WTC11 (cell line): ENCODE measurements at regions not wholly inside any gene's neighbourhood (a gene's known extent, or its start where the extent isn't known, plus 50 kb on each side); places are given as distances from the start of the nearest gene placed in this dataset.
"Not testable (repeated sequence)": the region's sequence is repeated elsewhere in the genome, so short reads cannot be mapped to it uniquely, and the experiment has no call there.

Experiments
- ATAC-seq: fragments of 200-7000 bp; cut with Tn5 transposase; 2 replicates; pipeline ENCODE4 v1.10.0; 2021; ENCODE audit warnings: mild to moderate bottlenecking, moderate library complexity
- CTCF ChIA-PET: fragments of 300-600 bp; sonication (Branson Sonifier 250); formaldehyde crosslinking; loops from one replicate; lab custom pipeline; 2021; ENCODE audit warnings: antibody characterized with exemption; lab: Charles Lee
- POLR2A ChIA-PET: fragments of 350-600 bp; sonication (Branson Sonifier 250); formaldehyde crosslinking; loops from one replicate; lab custom pipeline; 2021; ENCODE audit warnings: antibody characterized with exemption; lab: Charles Lee
- DNase-seq: peaks from one replicate; pipeline ENCODE4 v3.0.0; 2021; ENCODE audit warnings: low spot score
- H3K27ac Mint-ChIP-seq: 2 replicates; pipeline ENCODE4 v1.8.0; 2021; ENCODE audit warnings: mixed read lengths
- H3K27me3 Mint-ChIP-seq: 2 replicates; pipeline ENCODE4 v1.8.0; 2021; ENCODE audit warnings: low read depth, mild to moderate bottlenecking, moderate library complexity, mixed read lengths
- H3K36me3 Mint-ChIP-seq: 2 replicates; pipeline ENCODE4 v1.8.0; 2021; ENCODE audit warnings: mixed read lengths
- H3K4me1 Mint-ChIP-seq: 2 replicates; pipeline ENCODE4 v1.8.0; 2022; ENCODE audit warnings: mixed read lengths
- H3K4me3 Mint-ChIP-seq: 2 replicates; pipeline ENCODE4 v1.8.0; 2021; ENCODE audit warnings: mild to moderate bottlenecking, moderate library complexity, mixed read lengths
- H3K9me3 Mint-ChIP-seq: 2 replicates; pipeline ENCODE4 v1.8.0; 2021; ENCODE audit warnings: mixed read lengths
- AFF4 ChIP-seq: sonication (generic); formaldehyde crosslinking; IDR thresholded peaks from 2 replicates; pipeline ENCODE4 v1.8.1; 2023; ENCODE audit warnings: mild to moderate bottlenecking, missing genetic modification reagents, borderline replicate concordance
- ARID4B ChIP-seq: sonication (generic); formaldehyde crosslinking; IDR thresholded peaks from 2 replicates; pipeline ENCODE4 v1.8.0; 2023; ENCODE audit warnings: missing genetic modification reagents, mild to moderate bottlenecking, borderline replicate concordance
- ATF3 ChIP-seq: sonication (generic); formaldehyde crosslinking; conservative IDR thresholded peaks from 2 replicates; pipeline ENCODE4 v1.8.1; 2022; ENCODE audit warnings: mild to moderate bottlenecking, missing genetic modification reagents
- CDX4 ChIP-seq: fragments of 250-450 bp; sonication (Bioruptor Pico); IDR thresholded peaks from 2 replicates; pipeline ENCODE4 v1.9.0; 2021; ENCODE audit warnings: moderate library complexity, mild to moderate bottlenecking, inconsistent platforms, borderline replicate concordance
- CREB1 ChIP-seq: sonication (generic); formaldehyde crosslinking; IDR thresholded peaks from 2 replicates; pipeline ENCODE4 v1.8.0; 2023; ENCODE audit warnings: mild to moderate bottlenecking, missing genetic modification reagents
- CREM ChIP-seq: sonication (generic); formaldehyde crosslinking; IDR thresholded peaks from 2 replicates; pipeline ENCODE4 v1.8.1; 2022; ENCODE audit warnings: mild to moderate bottlenecking, missing genetic modification reagents, moderate library complexity
- CTCF ChIP-seq: fragments of 200-600 bp; IDR thresholded peaks from 2 replicates; pipeline ENCODE4 v1.8.0; 2022; ENCODE audit warnings: antibody characterized with exemption
- E2F4 ChIP-seq: sonication (generic); formaldehyde crosslinking; IDR thresholded peaks from 2 replicates; pipeline ENCODE4 v1.8.1; 2022; ENCODE audit warnings: low read depth, mild to moderate bottlenecking, moderate library complexity, missing genetic modification reagents, borderline replicate concordance
- ESRRA ChIP-seq: sonication (generic); formaldehyde crosslinking; IDR thresholded peaks from 2 replicates; pipeline ENCODE4 v1.8.1; 2022; ENCODE audit warnings: mild to moderate bottlenecking, missing genetic modification reagents, borderline replicate concordance
- FOXJ3 ChIP-seq: sonication (generic); formaldehyde crosslinking; IDR thresholded peaks from 2 replicates; pipeline ENCODE4 v1.9.0; 2021; ENCODE audit warnings: missing genetic modification reagents, mild to moderate bottlenecking, borderline replicate concordance
- GABPB1 ChIP-seq: sonication (generic); formaldehyde crosslinking; IDR thresholded peaks from 2 replicates; pipeline ENCODE4 v1.8.1; 2023; ENCODE audit warnings: mild to moderate bottlenecking, missing genetic modification reagents
- IRF2 ChIP-seq: sonication (generic); formaldehyde crosslinking; IDR thresholded peaks from 2 replicates; pipeline ENCODE4 v1.8.0; 2022; ENCODE audit warnings: low read depth, missing genetic modification reagents, borderline replicate concordance
- NFYB ChIP-seq: sonication (generic); formaldehyde crosslinking; conservative IDR thresholded peaks from 2 replicates; pipeline ENCODE4 v1.8.0; 2022; ENCODE audit warnings: low read depth, missing genetic modification reagents
- SOX15 ChIP-seq: fragments of 250-450 bp; sonication (Bioruptor Pico); IDR thresholded peaks from 2 replicates; pipeline ENCODE4 v1.9.0; 2021; ENCODE audit warnings: mild to moderate bottlenecking
- SP1 ChIP-seq: sonication (generic); formaldehyde crosslinking; conservative IDR thresholded peaks from 2 replicates; pipeline ENCODE4 v1.8.1; 2022; ENCODE audit warnings: missing genetic modification reagents
- TEAD4 ChIP-seq: sonication (generic); formaldehyde crosslinking; IDR thresholded peaks from 2 replicates; pipeline ENCODE4 v1.8.0; 2022; ENCODE audit warnings: mild to moderate bottlenecking, missing genetic modification reagents
- USF1 ChIP-seq: sonication (generic); formaldehyde crosslinking; IDR thresholded peaks from 2 replicates; pipeline ENCODE4 v1.8.0; 2022; ENCODE audit warnings: mild to moderate bottlenecking, missing genetic modification reagents
- ZNF219 ChIP-seq: sonication (generic); formaldehyde crosslinking; IDR thresholded peaks from 2 replicates; pipeline ENCODE4 v1.8.0; 2023; ENCODE audit warnings: missing genetic modification reagents, mild to moderate bottlenecking, borderline replicate concordance
- ZNF317 ChIP-seq: sonication (generic); formaldehyde crosslinking; IDR thresholded peaks from 2 replicates; pipeline ENCODE4 v1.8.1; 2023; ENCODE audit warnings: low read depth, mild to moderate bottlenecking, moderate library complexity, missing genetic modification reagents, borderline replicate concordance

GRCh38 chr9:102888747-102889146 lies 106.4 kb upstream of the CYLC2 start:
- H3K4me3 Mint-ChIP-seq, CTCF ChIA-PET, ATAC-seq, DNase-seq, POLR2A ChIA-PET, H3K27me3 Mint-ChIP-seq, H3K36me3 Mint-ChIP-seq: not testable (repeated sequence)
- H3K9me3 Mint-ChIP-seq: peaks cover 15% of the 10 kb centered on the region
- peak; percentile 45; the same call in 1 of the 2 replicates for TF ChIP-seq NFYB (CRISPR knock-in tag)
- H3K4me1 Mint-ChIP-seq: peaks cover 25% of the 10 kb centered on the region
- H3K27ac Mint-ChIP-seq: peak overlapping the region; percentile 68; the same call in 1 of the 2 replicates

GRCh38 chr9:102875687-102876086 lies 119.4 kb upstream of the CYLC2 start:
- ChIA-PET CTCF (no interaction called here), POLR2A (no interaction called here)
- Mint-ChIP-seq H3K4me3 (no peak overlapping the region), H3K27ac (no peak overlapping the region), H3K9me3 (peaks cover 10% of the 10 kb centered on the region), H3K36me3 (no peaks in the 10 kb centered on the region), H3K27me3 (no peaks in the 10 kb centered on the region), H3K4me1 (no peaks in the 10 kb centered on the region)
- TF ChIP-seq TEAD4 (CRISPR knock-in tag): no peak
- no peak for TF ChIP-seq ESRRA (CRISPR knock-in tag)
- no peak for TF ChIP-seq GABPB1 (CRISPR knock-in tag)
- TF ChIP-seq IRF2 (CRISPR knock-in tag): no peak
- TF ChIP-seq AFF4 (CRISPR knock-in tag): no peak
- TF ChIP-seq FOXJ3 (CRISPR knock-in tag): no peak
- TF ChIP-seq USF1 (CRISPR knock-in tag): no peak
- TF ChIP-seq SP1: no peak
- TF ChIP-seq ARID4B (CRISPR knock-in tag): no peak
- TF ChIP-seq CREB1 (CRISPR knock-in tag): no peak
- no peak for TF ChIP-seq CTCF
- no peak for TF ChIP-seq ZNF219
- TF ChIP-seq ZNF317 (CRISPR knock-in tag): no peak
- TF ChIP-seq ATF3: no peak
- TF ChIP-seq CREM: no peak
- TF ChIP-seq CDX4 (CRISPR knock-in tag): no peak
- no peak for TF ChIP-seq SOX15 (CRISPR knock-in tag)
- no peak for TF ChIP-seq E2F4 (CRISPR knock-in tag)
- DNase-seq (no peak), ATAC-seq (no peak)
